ENCODE measurements at regions not wholly inside any gene's neighbourhood (a gene's known extent, or its start where the extent isn't known, plus 50 kb on each side); places are given as distances from the start of the nearest gene placed in this dataset.

GRCh38 chr18:25805323-25805722 lies 285.1 kb downstream of the SS18 start:
- no peak for DNase-seq

GRCh38 chr18:25799231-25799630 lies 291.2 kb downstream of the SS18 start:
- no peak for DNase-seq

GRCh38 chr18:25798046-25798445 lies 292.4 kb downstream of the SS18 start:
- DNase-seq = no peak

GRCh38 chr18:25795213-25795612 lies 295.2 kb downstream of the SS18 start:
- no peak for DNase-seq

- DNase-seq = no peak
Measured at GRCh38 chr18:25787276-25787675, 303.1 kb downstream of the SS18 start.

- no peak for DNase-seq
Measured at GRCh38 chr18:25786758-25787157, 303.7 kb downstream of the SS18 start.

GRCh38 chr18:25780105-25780504 lies 310.3 kb downstream of the SS18 start:
- no peak for DNase-seq

GRCh38 chr18:25771796-25772195 lies 318.6 kb downstream of the SS18 start:
- no peak for DNase-seq

- DNase-seq = no peak
Measured at GRCh38 chr18:25764777-25765176, 325.6 kb downstream of the SS18 start.

- DNase-seq = no peak
Measured at GRCh38 chr18:25759111-25759510, 331.3 kb downstream of the SS18 start.

GRCh38 chr18:25743646-25744151 lies 346.7 kb downstream of the SS18 start:
- no peak for DNase-seq

- DNase-seq = no peak
Measured at GRCh38 chr18:25739376-25739775, 351.0 kb downstream of the SS18 start.

- no peak for DNase-seq
Measured at GRCh38 chr18:25737710-25738311, 352.6 kb downstream of the SS18 start.

- DNase-seq = no peak
Measured at GRCh38 chr18:25736516-25736915, 353.9 kb downstream of the SS18 start.

GRCh38 chr18:25735459-25735858 lies 355.0 kb downstream of the SS18 start:
- no peak for DNase-seq

- DNase-seq = no peak
Measured at GRCh38 chr18:25734336-25734735, 356.1 kb downstream of the SS18 start.

- no peak for DNase-seq
Measured at GRCh38 chr18:25732862-25733261, 357.6 kb downstream of the SS18 start.

- no peak for DNase-seq
Measured at GRCh38 chr18:25729072-25729471, 361.3 kb downstream of the SS18 start.

- DNase-seq = no peak
Measured at GRCh38 chr18:25727281-25727985, 363.0 kb downstream of the SS18 start.

- DNase-seq = no peak
Measured at GRCh38 chr18:25726298-25726697, 364.1 kb downstream of the SS18 start.

- no peak for DNase-seq
Measured at GRCh38 chr18:25725501-25725900, 364.9 kb downstream of the SS18 start.

- no peak for DNase-seq
Measured at GRCh38 chr18:25724997-25725396, 365.4 kb downstream of the SS18 start.

GRCh38 chr18:25724121-25724520 lies 366.3 kb downstream of the SS18 start:
- DNase-seq = no peak

- no peak for DNase-seq
Measured at GRCh38 chr18:25713103-25713502, 361.1 kb upstream of the ZNF521 start.

- no peak for DNase-seq
Measured at GRCh38 chr18:25710981-25711380, 359.0 kb upstream of the ZNF521 start.
